ENCODE measurements at regions not wholly inside any gene's neighbourhood (a gene's known extent, or its start where the extent isn't known, plus 50 kb on each side); places are given as distances from the start of the nearest gene placed in this dataset.

DNA sequence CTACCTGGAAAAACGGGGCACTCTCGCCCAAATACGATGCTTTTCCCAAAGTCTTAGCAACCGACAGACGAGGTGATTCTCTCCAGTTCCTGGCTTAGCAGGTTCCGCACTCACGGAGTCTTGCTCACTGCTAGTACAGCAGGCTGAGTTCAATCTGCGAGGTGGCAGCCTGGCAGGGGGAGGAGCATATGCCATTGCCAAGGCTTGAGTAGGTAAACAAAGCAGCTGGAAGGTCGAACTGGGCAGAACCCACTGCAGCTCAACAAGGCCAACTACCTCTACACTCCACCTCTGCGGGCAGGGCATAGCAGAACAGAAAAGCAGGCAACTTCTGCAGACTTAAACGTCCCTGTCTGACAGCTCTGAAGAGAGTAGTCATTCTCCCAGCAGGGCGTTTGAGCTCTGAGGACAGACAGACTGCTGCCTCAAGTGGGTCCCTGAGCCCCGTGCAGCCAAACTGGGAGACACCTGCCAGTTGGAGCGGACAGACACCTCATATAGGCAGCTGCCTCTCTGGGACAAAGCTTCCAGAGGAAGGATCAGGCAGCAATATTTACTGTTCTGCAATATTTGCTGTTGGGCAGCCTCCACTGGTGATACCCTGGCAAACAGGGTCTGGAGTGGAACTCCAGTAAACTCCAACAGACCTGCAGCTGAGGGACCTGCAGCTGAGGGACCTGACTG is 73.4 kb upstream of the CADM2 start:
- no peak for DNase-seq
- TF ChIP-seq CTCF (IDR thresholded peaks at IDR 0.05; ENCODE audit: unreplicated experiment) = no peak
- intact Hi-C loops (cut with micrococcal nuclease; ENCODE audit: unreplicated experiment) = no loop called here
- CTCF ChIA-PET = no interaction called here
- no peaks in the 10 kb centered on the region for H3K4me1 Mint-ChIP-seq (ENCODE audit: low read depth, unreplicated experiment)
- no peak overlapping the region for H3K27ac Mint-ChIP-seq (ENCODE audit: unreplicated experiment)
- no TSS peak for BruUV-seq (replicated peaks)
- peaks cover 6% of the 10 kb centered on the region for H3K9me3 Mint-ChIP-seq (ENCODE audit: low read depth, unreplicated experiment)
- no peak overlapping the region for H3K4me3 Mint-ChIP-seq (ENCODE audit: low read depth, unreplicated experiment)
- H3K36me3 Mint-ChIP-seq (ENCODE audit: insufficient read depth, unreplicated experiment) = no peaks in the 10 kb centered on the region
- H3K27me3 Mint-ChIP-seq (ENCODE audit: unreplicated experiment) = no peaks in the 10 kb centered on the region

DNA sequence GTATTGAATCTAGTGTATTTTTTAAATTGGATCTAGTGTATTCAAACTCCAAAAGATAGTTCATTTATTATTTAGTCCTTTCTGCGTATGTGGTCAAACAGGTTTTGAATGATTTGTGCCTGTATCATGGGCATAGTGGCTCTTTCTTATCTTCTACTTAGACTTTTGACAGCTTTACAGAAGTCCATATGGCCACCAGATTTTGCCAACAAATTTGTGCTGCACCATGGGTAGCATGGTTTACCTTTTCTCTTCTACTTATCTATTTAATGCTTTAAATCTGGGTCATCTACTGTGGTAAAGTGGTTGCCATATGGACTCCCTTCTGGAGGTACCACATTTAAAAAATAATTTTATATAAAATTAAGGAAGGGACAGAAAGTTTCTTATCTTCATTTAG is 66.9 kb upstream of the CADM2 start:
- no TSS peak for BruUV-seq (replicated peaks)
- Mint-ChIP-seq H3K4me3 (ENCODE audit: low read depth, unreplicated experiment) (no peak overlapping the region), H3K9me3 (ENCODE audit: low read depth, unreplicated experiment) (peaks cover 10% of the 10 kb centered on the region), H3K4me1 (ENCODE audit: low read depth, unreplicated experiment) (no peaks in the 10 kb centered on the region), H3K36me3 (ENCODE audit: insufficient read depth, unreplicated experiment) (no peaks in the 10 kb centered on the region), H3K27me3 (ENCODE audit: unreplicated experiment) (no peaks in the 10 kb centered on the region), H3K27ac (ENCODE audit: unreplicated experiment) (no peak overlapping the region)
- CTCF ChIA-PET = no interaction called here
- no peak for DNase-seq
- intact Hi-C loops (cut with micrococcal nuclease; ENCODE audit: unreplicated experiment) = no loop called here
- TF ChIP-seq CTCF (IDR thresholded peaks at IDR 0.05; ENCODE audit: unreplicated experiment) = no peak

DNA sequence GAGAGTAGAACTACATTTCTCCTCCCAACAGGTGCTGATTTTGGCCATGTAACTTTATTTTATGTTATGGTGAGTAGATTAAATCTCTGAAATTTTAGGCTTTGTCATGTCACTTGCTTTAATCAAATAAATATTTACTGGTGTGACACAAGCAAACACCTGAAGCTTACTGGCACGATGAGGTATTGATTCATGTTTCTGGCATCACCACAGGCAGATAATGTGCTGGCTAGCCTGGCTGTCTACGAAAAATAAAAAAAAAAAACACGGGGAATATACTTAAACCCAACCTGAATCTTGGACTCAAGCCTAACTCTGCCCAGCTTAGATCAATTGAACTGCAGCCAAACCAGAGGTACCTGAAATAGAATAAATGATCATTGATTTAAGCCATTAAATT is 65.6 kb upstream of the CADM2 start:
- H3K9me3 Mint-ChIP-seq (ENCODE audit: low read depth, unreplicated experiment) = peaks cover 9% of the 10 kb centered on the region
- H3K36me3 Mint-ChIP-seq (ENCODE audit: insufficient read depth, unreplicated experiment) = no peaks in the 10 kb centered on the region
- CTCF ChIA-PET = no interaction called here
- H3K4me3 Mint-ChIP-seq (ENCODE audit: low read depth, unreplicated experiment) = no peak overlapping the region
- intact Hi-C loops (cut with micrococcal nuclease; ENCODE audit: unreplicated experiment) = no loop called here
- no peak for DNase-seq
- H3K27ac Mint-ChIP-seq (ENCODE audit: unreplicated experiment) = no peak overlapping the region
- no peak for TF ChIP-seq CTCF (IDR thresholded peaks at IDR 0.05; ENCODE audit: unreplicated experiment)
- no peaks in the 10 kb centered on the region for H3K4me1 Mint-ChIP-seq (ENCODE audit: low read depth, unreplicated experiment)
- no peaks in the 10 kb centered on the region for H3K27me3 Mint-ChIP-seq (ENCODE audit: unreplicated experiment)
- no TSS peak for BruUV-seq (replicated peaks)

- Mint-ChIP-seq H3K27ac (ENCODE audit: unreplicated experiment) (no peak overlapping the region), H3K36me3 (ENCODE audit: insufficient read depth, unreplicated experiment) (no peaks in the 10 kb centered on the region), H3K9me3 (ENCODE audit: low read depth, unreplicated experiment) (peaks cover 5% of the 10 kb centered on the region), H3K4me1 (ENCODE audit: low read depth, unreplicated experiment) (no peaks in the 10 kb centered on the region), H3K27me3 (ENCODE audit: unreplicated experiment) (no peaks in the 10 kb centered on the region), H3K4me3 (ENCODE audit: low read depth, unreplicated experiment) (no peak overlapping the region)
- no peak for DNase-seq
- intact Hi-C loops (cut with micrococcal nuclease; ENCODE audit: unreplicated experiment) = no loop called here
- TF ChIP-seq CTCF (IDR thresholded peaks at IDR 0.05; ENCODE audit: unreplicated experiment) = no peak
- BruUV-seq (replicated peaks) = no TSS peak
- CTCF ChIA-PET = no interaction called here
Observed at GRCh38 chr3:84904212-84904611, 54.6 kb upstream of the CADM2 start.

Data from Calu3 (cell line).